Hepatic stellate cell (primary cell): ENCODE measurements at regions not wholly inside any gene's neighbourhood (a gene's known extent, or its start where the extent isn't known, plus 50 kb on each side); places are given as distances from the start of the nearest gene placed in this dataset.

Experiments
- DNase-seq: peaks from one replicate; pipeline ENCODE4 v3.0.0; 2011; ENCODE audit warnings: low spot score

DNA sequence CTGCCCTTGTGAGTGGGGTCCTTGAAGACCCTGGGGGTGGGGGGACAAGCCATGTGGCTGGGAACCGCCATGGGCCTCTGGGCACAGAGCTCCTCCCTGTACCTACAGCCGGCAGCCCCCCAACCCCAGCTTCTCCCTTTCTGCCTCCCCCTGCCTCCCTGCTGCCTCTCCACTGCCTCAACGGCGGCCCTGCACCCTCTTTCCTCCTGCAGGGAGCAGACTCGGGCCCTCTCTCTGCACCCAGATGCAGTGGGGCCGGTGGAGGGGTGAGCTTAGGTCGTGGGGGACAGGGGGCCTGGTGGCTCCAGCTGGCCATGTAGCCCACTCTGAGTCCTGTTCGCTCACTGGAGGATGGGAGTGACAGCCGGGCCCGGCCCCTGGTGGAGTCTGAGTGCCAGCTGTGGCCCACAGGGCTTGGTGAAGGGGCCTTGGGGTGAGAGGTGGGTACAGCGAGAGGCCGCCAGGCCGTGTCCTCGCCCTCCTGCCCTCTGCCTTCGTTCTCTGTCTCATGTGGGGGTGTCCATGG, 139.3 kb upstream of the COL5A1 start:
- no peak for DNase-seq

DNA sequence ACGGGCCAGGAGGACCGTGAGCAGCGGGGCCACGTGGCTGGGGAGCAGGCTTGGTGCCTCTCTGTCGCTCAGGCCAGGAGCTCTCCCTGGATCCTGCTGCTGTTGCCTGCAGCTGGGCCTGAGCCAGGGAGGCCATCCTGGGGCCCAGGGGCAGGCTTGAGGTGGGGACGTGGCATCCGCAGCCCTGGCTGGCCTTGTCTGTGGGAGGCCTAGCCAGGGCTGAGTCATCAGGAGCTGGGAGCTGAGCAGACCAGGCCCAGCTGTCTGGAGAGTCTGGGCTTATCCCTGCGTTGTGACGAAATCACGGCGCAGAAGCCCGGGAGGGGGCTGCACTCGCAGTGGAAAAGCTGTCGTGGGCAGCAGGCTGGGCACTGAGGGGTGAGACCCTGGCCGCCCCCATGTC, 138.8 kb upstream of the COL5A1 start:
- peak; percentile 100 for DNase-seq

DNA sequence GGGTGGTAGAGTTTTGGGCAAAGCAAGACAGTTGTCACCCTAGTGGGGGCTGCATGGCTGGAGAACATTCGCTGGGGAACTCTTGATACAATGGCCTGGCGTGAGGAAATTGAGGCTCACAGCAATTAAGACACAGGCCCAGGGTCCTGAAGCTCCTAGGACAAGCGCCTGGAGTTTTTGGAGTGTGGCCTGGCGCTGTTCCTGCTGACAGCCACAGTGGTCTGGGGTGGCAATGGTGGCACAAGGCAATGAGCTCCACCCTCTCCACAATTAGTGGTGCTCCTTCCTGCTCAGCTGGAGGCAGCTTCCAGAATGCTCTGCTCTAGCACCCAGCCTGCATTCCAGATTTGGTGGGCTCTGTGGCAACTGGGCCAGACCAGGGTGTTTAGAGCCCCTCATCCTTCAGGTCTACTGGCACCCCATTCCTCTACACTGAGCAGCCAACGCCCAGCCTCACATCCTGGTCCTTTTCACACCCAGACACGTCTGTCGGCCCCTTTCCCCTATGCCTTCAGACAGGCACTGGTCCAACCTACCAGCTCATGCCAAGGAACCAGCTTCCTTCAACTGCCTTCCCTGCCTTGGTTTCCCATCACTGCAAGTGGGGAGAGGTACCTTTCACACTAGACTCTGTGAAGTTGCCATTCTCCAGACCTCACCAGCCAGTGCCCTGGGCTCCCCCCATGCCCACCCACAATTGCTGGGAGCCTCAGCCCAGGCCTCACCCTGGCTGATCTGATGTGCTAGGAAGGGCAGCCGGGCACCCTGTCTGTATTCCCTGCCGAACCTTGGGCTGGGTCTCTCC, 138.1 kb upstream of the COL5A1 start:
- no peak for DNase-seq

DNA sequence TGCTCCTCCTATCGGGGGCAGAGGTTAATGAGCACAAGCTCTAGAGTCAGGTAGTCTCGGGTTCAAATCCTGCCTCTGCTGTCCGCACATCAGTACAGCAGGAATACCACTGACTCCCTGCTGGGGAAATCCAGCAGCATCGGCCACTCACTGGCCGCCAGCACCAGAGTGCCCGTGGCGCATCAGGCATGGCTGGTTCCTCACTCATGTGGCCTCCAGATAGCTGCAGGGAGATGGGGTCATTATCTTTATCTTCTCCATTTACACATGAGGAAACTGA, 137.6 kb upstream of the COL5A1 start:
- DNase-seq = no peak

DNA sequence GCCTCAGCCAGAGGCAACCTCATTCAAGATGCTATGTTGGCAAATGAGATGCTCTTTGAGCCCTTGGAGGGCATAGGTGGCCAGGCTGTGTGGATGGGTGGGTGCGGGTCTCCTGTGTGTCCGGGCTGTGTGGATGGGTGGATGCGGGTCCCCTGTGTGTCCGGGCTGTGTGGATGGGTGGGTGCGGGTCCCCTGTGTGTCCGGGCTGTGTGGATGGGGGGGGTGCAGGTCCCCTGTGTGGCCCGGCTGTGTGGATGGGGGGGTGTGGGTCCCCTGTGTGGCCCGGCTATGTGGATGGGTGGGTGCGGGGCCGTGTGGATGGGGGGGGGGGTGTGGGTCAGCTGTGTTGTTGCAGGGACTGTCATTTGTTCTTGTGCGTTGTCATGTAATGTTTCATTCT, 136.6 kb upstream of the COL5A1 start:
- no peak for DNase-seq

DNA sequence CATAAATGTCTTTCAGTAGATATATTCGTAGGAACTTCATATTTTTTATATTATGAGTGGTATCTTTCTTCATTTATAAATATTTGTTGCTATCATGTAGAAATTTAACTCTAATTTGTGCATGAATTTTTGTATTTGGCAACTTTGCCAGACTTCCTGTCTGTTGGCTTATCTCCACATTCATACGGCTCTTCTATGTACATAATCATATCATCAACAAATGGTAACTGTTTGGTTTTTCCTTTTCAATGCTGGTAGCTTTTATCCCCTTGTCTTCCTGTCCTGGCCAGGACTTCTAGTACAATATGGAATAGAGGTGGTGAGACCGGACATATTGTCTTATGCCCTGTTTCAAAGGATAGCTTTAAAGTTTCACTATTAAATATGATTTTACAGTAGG, 132.3 kb upstream of the COL5A1 start:
- DNase-seq = no peak

DNA sequence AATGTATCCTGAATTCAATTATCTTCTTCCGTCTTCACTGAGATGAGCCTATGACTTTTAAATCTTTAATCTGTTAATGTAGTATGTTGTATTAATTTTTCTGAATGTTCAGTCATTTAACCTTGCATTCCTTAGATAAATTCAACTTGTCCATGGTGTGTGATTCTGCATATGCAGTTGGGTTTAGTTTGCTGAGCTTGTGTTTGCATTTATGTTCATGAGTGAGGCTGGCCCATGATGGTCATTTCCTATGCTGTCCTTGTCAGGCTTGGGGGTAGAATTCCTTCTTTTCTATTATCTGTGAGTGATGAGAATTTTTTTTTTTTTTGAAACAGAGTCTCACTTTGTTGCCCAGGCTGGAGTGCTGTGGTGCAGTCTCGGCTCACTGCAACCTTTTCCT, 131.8 kb upstream of the COL5A1 start:
- no peak for DNase-seq

DNA sequence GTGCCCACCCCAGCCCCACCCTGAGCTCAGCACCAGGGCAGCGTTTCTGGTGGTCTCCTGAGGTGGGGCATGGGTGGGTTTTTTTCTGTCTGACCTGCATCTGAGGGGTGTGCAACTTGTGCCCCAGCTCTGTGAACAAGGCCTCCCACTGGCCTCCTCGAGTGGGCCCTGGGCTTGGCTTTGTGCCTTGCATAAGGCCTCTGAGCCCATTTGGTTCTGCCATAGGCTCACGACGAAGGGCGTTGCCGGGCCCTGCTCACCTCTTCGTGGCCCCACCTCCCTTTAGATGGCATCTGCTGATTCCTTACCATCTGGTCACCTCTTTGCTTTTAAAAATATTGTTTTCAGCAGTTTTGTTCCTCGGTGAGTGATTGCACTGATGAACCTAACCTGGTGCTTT, 127.1 kb upstream of the COL5A1 start:
- no peak for DNase-seq

DNA sequence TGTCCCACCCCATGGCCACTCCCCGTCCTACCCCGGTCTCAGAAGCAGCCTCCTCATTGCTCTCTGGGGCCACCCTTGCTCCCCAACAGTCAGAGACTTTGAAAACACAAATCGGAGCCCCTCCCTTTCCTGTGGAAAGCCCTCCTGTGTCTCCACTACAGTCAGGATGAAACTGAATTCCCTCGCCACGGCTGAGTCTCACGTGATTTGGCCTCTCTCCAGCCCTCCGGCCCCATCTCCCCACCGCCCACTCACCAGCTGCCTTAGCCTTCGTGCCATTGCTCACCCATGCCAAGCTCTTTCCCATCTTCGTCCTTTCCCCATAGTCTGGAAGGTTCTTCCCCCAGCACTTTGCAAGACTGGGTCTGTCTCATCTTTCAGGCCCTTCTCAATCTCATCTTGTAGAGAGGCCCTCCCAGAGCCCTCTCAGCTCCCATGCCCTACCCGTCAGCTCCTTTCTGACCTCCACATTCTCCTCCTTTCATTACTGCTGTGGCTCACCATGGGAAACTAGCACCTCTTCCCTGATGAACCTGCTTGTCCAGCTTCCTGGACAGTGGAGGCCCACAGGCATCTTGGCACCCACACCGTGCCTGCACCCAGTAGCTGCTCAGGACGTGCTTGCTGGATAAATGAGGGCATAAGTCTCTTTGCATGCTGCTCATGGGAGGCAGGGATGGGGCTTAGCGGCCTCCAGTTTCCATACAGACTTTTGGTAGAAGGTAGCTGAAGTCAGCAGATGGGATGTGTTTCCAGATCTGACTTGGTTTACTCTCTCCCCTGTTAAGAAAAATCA, 126.4 kb upstream of the COL5A1 start:
- DNase-seq = no peak

DNA sequence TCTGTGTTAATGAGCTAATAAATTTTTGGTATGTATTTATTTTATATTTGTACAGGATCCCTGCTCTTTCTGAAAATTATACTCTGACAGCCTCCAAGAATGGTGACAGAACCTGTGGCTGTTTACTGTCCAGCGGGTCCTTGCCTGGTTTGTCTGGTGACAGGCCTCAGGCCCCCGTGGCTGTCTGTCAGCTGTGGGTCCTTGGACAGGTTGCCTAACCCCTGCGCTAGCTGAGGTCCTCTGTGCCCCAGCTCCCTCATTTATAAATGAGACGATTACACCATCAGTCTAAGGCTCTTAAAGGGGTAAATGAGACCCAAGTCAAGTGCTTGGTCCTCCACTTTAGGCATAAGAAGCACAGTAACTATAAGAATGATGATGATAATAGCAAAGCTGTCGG, 125.1 kb upstream of the COL5A1 start:
- no peak for DNase-seq

DNA sequence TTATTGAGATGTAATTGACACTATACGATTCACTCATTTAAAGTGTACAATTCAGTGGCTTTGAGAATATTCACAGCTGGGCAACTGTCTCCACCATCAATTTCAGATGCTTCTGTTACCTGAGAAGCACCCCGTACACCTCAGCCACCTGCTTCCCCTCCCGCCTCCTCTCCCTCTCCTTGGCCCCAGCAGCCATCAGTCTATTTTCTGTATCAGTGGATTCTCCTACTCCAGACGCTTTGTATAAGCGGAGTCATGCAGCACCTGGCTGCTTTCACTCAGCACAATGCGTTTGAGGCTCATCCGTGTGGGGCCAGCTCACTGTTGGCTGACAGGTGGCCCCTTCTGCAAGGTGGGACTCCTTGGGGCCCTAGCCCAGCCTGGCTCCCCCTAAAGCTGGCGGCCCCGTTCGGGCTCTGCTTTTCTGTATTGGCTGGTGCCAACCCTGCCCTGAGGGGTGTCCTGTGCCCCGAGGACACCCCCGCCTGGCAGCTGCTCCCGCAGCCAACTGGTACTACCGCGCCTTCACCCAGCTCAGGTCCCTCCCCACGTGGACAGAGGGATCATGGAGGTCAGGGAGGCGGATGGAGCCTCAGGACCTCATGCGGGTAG, 124.4 kb upstream of the COL5A1 start:
- no peak for DNase-seq

DNA sequence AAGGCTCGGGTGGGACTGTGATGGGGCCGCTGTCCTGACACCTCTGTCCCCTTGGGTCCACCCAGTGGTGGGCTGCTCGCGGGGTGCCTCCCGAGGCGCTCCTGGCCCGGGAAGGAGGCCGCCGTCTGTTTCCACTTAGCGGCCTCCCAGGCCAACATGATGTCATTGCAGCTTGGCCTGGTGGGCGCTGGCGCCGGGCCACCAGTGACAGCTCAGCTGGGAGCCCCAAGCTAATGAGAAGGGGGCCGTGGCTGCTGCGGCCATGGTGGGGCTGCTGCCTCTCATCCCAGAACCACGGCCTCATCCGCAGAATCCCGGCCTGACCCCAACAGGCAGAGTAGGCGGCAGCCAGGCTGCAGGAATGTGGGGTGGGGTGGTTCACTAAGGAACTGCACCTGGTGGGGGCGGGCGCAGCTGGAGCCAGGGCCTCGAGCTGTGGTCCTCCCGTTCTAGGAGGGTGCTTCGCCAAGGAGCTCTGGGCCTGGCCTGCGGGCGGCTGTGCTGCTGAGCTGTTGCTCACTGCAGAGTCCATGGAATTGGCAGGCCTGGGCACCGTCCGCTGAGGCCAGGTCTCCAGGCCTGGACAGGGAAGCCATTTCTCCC, 123.5 kb upstream of the COL5A1 start:
- no peak for DNase-seq

DNA sequence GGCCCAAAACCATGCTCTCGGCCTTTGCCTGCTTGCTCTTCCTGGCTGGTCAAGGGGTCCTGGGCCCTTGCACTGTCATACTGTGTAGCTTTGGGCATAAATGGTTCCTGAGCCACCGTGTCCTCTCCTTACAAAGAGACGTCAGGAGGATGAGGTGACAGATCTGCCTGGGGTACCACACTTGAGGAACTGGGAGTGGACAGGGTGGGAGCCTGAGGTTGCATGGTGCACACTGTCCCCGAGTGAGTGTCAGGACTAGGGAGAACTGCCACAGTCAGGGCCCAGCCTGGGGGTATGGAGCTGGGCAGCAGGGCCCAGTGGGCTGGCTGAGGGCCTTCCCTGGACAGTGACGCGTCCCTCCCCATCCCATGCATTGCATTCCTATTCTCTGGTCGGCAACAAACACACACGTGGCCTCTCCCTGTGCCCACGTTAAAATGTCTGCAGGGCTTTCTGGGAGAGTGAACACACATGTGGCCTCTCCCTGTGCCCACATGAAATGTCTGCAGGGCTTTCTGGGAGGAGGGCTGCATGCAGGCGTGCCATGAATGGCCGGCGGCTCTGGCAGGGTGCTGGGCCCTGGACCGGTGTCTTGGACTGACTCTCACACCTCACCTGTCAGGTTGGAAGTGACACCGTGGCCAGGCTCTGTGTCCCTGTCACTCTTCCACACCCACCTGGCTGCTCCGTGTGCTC, 122.1 kb upstream of the COL5A1 start:
- no peak for DNase-seq

DNA sequence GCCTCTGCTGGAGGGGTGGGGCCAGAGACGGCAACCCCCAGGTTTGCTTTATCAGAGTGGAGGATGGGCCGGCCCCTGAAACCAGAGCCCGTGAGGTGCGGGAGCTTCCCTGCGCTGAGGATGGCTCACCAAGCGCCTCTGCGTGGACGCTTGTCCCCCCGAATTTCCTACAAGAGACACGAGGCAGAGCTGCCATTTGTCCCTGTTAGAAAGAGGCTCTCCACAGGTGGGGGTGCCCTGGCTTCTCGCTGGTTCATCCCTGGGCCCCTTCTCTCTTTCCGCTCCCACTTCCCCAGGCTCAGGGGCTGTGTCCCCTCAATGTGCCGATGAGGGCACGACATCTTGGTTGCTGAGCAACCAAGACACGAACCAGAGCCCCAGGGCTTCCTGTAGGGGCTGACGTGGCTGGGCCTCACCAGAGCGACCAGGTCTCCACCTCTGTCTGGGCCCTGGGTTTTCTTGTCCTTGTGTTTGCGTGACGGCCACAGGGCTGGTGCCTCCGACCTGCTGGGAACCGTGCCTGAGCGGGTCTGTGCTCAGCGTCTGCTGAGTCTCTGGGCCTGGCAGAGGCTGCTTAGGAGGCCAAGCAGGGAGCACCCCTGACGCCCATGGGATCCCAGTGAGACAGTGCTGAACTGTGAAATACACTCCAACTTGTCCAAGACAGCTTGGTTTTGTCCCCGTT, 119.6 kb upstream of the COL5A1 start:
- no peak for DNase-seq

DNA sequence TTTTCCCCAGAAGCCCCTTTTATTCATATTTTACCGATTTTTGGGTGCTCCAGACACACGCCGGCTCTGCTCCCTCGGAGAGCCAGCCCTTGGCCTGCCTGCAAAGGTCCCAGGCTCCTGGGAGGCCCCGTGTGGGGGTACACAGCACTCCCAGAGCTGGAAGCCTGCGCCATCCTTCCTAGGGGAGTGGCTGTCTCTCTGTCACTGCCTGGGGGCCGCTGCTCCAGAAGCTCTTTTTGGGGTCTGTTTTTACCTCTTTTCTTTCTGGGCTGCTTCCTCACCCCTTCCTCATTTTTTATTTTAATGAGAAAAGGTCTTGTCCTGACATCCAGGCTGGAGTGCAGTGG, 119.1 kb upstream of the COL5A1 start:
- DNase-seq = no peak

DNA sequence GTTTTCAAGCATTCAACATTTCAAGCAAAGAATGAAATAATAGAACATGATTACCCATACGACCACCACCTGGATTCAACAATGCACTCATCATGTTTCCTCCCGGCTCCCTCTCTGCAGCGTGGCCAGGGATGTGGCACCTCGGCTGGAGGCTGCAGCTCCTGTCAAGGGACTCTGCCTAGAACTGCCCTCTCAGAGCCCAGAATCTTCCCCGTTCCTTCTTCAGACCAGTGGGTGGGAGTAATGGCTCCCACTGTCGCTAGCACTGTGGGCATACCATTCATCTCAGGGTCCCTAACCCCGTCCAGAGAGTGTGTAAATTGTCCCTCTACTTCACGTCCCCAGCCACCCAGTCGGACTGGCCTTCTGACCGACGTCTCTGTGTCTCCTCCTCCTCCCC, 118.6 kb upstream of the COL5A1 start:
- no peak for DNase-seq

DNA sequence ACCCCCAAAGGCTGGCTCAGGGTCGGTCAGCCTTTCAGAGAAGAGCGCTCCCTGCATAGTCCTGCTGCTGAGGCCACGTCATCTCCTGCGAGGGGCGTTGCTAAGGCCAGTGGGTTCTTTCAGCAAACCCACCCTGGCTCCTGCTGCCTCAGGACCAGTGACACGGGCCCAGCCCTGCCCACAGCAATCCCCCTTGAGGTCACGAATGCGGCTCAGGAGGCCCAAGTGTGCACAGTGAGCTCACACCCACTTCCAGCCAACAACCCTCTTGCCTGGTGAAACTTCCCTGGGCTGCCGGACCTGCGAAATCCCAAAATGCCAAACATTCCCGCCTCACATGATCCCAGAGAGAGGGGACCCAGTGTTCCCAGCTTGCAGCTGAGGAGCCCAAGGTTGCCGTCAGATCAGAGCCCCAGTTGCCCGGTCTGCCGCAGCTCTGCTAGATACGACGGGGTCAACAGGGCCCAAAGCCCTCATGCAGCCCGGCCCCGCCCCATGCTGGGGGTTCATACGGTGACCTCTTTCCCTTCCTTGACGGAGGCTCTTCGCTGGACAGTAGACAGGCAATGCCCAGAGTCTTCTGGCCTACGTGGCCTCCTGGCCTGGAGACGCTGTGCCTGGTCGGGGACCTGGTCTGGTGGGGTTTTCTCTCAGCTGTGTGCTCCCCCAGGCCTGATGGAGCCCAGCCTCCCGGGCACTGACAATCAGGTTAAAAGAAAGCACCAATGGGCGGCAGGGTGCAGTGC, 116.4 kb upstream of the COL5A1 start:
- no peak for DNase-seq

DNA sequence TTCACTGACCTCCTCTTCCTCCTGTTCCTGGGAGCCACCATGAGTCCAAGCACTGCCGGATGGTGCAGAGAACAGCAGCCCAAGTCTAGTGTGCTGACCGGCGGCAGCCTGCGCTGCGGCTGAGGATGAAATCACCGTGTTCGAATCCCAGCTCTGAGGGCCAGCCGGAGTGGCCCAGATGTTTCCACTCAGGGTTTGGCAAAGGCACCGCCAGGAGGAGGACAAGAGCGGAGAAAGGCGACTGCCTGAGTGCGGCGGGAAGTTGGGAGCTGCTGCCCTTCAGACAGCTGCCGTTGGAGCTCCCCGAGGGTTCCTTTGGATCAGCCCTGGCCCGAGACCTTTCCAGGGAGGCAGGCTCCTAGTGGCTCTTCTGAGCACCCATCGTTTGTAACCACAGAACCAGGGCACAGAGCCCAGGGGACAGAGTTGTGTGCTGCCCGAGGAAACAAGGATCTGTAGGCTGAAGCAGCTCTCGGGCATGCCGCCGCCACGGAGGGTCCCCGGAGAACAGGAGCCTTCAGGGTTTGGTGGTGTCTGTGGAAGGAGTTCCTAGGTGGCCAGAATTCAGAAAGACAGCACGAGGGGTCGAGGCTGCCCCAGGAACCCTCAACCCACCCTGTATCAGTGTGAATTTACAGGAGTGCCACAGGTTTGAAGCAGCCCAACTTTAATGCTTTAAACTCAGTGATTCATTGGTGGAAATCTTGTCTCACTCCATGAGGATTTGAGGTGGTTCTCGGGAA, 115.6 kb upstream of the COL5A1 start:
- no peak for DNase-seq

DNA sequence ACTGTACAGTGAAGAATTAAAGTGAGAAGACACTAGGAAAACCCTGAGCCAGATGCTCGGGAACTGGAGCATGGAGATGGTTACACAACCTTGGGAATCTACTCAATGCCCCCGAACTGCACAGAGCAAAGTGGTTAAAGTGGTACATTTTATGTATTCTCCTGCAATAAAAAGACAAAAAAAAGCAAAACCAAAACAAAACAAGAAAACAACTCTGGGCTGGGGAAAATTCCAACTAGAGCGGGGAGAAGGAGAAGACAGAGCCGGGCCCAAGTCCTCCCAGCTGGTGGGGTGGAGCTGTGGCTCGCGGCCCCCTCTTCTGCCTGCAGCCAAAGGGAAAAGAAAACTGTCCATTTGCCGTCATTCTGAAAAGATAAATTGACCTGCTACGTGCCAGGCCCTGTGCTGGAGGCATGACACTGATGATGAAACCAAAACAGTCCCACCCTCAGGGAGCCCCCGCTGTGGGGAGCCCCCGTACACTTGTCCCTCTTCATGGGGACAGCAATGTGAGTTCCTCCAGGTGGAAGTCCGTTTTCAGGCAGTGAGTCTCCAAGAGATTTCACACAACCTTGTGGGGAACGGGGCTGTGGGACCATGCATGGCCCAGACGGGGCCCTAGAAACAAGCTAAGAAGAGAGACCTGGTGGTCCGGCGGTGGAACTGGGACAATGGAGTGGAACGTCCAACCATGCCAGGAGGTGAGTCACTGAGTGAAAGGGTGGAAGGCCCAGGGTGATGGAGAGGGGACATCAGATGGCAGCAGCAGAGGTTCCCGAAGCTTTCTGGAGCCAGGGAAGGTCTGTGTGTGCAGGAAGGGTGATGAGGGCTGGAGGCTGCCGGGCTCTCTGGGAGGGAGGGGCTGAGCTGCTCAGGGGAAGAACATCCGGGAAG, 114.8 kb upstream of the COL5A1 start:
- no peak for DNase-seq
